ENCODE measurements at regions not wholly inside any gene's neighbourhood (a gene's known extent, or its start where the extent isn't known, plus 50 kb on each side); places are given as distances from the start of the nearest gene placed in this dataset.

- TF ChIP-seq GATA2 (IDR thresholded peaks at IDR 0.05; ENCODE audit: low read depth, low read length), result no peak
- no peak for TF ChIP-seq GATA3 (IDR thresholded peaks at IDR 0.05; ENCODE audit: low read depth, low read length)
Measured at GRCh38 chr13:33519561-33520467, 234.3 kb upstream of the STARD13 start.

GRCh38 chr13:33520468-33520839 is 234.9 kb upstream of the STARD13 start:
- TF ChIP-seq GATA2 (IDR thresholded peaks at IDR 0.05; ENCODE audit: low read depth, low read length) (no peak), GATA3 (IDR thresholded peaks at IDR 0.05; ENCODE audit: low read depth, low read length) (no peak)

- TF ChIP-seq GATA2 (IDR thresholded peaks at IDR 0.05; ENCODE audit: low read depth, low read length) (no peak), GATA3 (IDR thresholded peaks at IDR 0.05; ENCODE audit: low read depth, low read length) (no peak)
Measured at GRCh38 chr13:33524086-33524485, 238.5 kb upstream of the STARD13 start.

GRCh38 chr13:33525763-33526162 is 240.2 kb upstream of the STARD13 start:
- no peak for TF ChIP-seq GATA3 (IDR thresholded peaks at IDR 0.05; ENCODE audit: low read depth, low read length)

DNA sequence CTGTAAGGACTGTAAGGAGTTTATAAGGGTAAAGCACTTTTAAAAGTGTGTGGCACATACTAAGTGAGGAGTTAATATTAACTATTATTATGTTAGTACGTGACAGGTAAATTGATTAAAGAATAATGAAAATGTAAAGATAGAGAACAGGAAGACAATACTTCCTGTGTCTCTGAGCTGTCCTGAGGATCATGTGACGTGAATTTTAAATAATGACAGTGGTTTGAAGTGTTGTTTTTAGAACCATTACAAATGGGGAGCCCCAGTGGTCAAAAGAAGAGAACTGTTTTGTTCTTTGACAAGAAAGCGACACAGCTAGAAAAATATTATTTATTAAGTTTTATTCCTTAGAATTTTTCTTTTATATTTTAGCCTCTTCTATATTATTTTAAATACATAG is 241.2 kb upstream of the STARD13 start:
- TF ChIP-seq GATA2 (IDR thresholded peaks at IDR 0.05; ENCODE audit: low read depth, low read length), result no peak
- no peak for TF ChIP-seq GATA3 (IDR thresholded peaks at IDR 0.05; ENCODE audit: low read depth, low read length)

DNA sequence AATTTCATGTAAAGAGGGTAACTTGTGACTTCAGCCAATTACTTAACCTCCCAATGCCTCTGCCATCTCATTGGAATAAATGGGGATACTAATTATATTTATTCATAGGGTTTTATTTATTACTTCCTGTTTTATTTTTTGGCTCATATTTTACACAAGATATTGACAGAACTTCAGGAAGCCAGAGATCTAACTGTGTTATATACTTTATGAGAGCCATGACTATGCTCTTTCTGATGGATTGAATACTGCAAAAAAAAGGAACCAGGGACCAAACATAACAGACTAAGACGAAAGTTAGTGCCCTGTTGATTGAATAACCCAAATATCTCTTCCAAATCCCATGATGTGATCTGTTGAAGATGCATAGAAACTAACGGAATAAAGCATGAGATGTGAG is 243.3 kb upstream of the STARD13 start:
- no peak for TF ChIP-seq GATA3 (IDR thresholded peaks at IDR 0.05; ENCODE audit: low read depth, low read length)
- no peak for TF ChIP-seq GATA2 (IDR thresholded peaks at IDR 0.05; ENCODE audit: low read depth, low read length)

DNA sequence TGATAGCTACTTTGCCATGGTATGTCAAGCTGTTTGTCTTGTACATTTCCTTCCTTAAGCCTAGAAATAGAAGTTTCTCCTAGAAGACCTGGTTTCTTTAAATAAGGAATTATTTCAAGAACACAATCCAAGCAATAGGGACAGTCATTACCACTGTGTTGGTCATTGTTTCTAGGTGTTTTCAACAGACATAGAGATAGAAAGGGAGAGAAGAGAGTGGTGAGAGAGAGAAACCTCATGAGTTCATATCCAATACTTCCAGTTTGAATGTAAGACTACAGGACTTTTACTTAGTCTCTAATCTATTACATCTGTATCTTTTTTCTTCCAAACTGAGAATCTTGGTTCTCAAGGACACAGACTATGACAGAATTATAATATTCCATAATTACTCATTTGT is 245.9 kb upstream of the STARD13 start:
- TF ChIP-seq GATA2 (IDR thresholded peaks at IDR 0.05; ENCODE audit: low read depth, low read length), result no peak
- TF ChIP-seq GATA3 (IDR thresholded peaks at IDR 0.05; ENCODE audit: low read depth, low read length), result no peak

DNA sequence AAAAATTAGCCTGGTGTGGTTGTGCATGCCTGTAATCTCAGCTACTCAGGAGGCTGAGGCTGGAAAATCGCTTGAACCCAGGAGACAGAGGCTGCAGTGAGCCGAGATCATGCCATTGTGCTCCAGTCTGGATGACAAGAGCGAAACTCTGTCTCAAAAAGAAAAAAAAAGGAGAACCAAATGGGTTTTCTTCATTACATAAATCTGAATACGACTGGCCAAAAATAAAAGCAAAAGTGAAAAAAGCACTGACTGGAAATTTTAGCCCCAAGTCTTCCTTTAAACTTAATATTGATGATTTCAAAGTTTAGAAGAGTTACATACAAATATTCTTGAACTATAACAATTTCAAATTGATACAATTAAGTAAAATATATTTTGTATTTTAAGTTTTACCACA is 249.5 kb upstream of the STARD13 start:
- TF ChIP-seq GATA2 (IDR thresholded peaks at IDR 0.05; ENCODE audit: low read depth, low read length) (no peak), GATA3 (IDR thresholded peaks at IDR 0.05; ENCODE audit: low read depth, low read length) (no peak)

- no peak for TF ChIP-seq GATA3 (IDR thresholded peaks at IDR 0.05; ENCODE audit: low read depth, low read length)
- no peak for TF ChIP-seq GATA2 (IDR thresholded peaks at IDR 0.05; ENCODE audit: low read depth, low read length)
Measured at GRCh38 chr13:33536601-33537000, 251.0 kb upstream of the STARD13 start.

DNA sequence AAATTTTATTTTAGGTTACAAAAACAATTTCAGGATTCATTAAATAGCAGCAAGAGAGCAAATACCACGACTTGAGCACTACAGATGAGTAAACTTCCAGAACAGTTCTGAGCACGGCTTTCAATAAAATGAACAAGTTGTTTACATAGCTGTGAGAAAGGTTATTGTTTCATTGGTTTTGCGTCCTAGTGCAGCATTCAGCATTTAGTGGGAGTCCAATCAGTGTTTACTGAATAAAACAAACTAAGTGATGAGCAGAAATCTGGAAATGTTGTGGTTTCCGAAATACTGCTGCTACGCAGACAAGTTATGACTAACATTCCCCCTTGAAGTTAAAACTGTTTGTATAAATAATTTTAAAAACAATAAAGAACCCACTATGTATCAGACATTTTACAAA is 251.5 kb upstream of the STARD13 start:
- no peak for TF ChIP-seq GATA2 (IDR thresholded peaks at IDR 0.05; ENCODE audit: low read depth, low read length)

DNA sequence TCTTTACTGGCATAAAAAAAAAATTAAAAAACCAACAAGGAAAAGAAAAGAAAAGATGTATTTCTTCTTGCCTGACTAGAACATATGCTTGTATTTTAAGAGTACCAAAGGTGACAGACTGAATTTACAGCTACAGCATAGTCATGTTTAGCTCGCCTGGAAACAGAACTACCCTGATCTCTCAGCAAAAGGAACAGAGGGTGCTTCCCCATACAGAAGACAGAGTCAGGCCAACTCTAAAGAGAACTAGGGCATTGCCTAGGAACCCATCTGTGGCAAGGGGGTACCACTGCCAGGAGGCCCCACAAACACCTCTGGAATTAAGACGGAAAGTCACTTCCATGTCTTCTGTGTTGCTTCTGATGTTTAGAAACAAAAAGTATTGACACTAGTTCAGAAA is 252.1 kb upstream of the STARD13 start:
- TF ChIP-seq GATA2 (IDR thresholded peaks at IDR 0.05; ENCODE audit: low read depth, low read length) (no peak), GATA3 (IDR thresholded peaks at IDR 0.05; ENCODE audit: low read depth, low read length) (no peak)

DNA sequence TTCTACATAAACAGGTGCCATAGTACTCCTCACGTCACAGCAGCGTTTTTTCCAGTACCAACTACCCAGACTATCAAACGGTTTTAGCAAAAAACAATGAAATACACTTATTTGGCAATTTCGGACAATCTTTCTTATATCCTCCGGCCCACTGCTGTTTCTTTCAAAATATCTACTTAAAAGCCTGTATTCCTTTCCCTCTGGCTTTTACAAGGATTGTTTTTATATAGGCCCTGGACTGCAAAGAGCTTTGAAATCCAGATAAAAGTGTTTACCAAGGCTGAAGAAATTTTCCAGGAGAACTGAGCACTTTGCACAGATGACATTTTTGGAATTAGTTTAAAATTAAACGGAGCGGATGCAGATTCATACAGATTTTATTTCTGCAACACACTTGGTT is 255.9 kb upstream of the STARD13 start:
- TF ChIP-seq GATA2 (IDR thresholded peaks at IDR 0.05; ENCODE audit: low read depth, low read length), result no peak
- TF ChIP-seq GATA3 (IDR thresholded peaks at IDR 0.05; ENCODE audit: low read depth, low read length), result no peak

DNA sequence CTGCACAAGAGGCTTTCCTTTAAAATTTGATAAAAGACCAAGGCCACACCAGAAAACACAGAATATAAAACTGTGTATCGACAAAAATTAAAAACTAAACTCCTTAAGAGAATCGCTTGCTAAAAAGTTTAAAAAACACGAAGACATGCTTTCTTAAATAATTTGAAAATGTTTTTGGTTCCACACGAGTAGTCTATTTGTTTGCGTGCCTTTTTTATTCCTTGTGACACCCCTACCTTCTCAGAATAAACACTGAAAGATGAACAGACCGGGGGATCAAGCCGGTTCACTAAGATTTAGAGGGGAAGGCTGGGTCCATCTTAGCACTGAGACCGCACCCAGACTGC is 256.4 kb upstream of the STARD13 start:
- TF ChIP-seq GATA2 (IDR thresholded peaks at IDR 0.05; ENCODE audit: low read depth, low read length) (no peak), GATA3 (IDR thresholded peaks at IDR 0.05; ENCODE audit: low read depth, low read length) (no peak)

GRCh38 chr13:33542309-33543088 is 256.9 kb upstream of the STARD13 start:
- no peak for TF ChIP-seq GATA3 (IDR thresholded peaks at IDR 0.05; ENCODE audit: low read depth, low read length)
- no peak for TF ChIP-seq GATA2 (IDR thresholded peaks at IDR 0.05; ENCODE audit: low read depth, low read length)

DNA sequence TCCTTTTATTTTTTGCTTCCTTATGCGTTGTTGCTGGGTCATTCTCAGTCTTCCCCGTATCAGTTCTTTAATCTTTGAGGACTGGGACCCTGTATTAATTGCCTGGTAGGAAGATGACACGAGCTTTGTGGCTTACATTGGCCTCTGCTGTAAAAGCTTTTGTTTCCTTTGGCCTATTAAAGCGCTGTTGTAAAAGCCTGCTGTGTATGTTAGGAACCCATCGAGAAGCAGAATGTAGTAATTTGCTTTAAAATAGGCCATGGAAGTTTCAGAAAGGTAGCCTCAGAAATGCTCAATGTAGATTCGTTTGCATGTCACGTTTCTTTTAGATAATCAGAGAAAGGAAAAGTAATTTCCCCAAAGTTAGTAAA is 257.5 kb upstream of the STARD13 start:
- TF ChIP-seq GATA3 (IDR thresholded peaks at IDR 0.05; ENCODE audit: low read depth, low read length), result no peak
- peak; percentile 22; the same call in 1 of the 2 replicates for TF ChIP-seq GATA2 (IDR thresholded peaks at IDR 0.05; ENCODE audit: low read depth, low read length)
